GF-D8 (cell line): ENCODE measurements at regions not wholly inside any gene's neighbourhood (a gene's known extent, or its start where the extent isn't known, plus 50 kb on each side); places are given as distances from the start of the nearest gene placed in this dataset.
"Not testable (repeated sequence)": the region's sequence is repeated elsewhere in the genome, so short reads cannot be mapped to it uniquely, and the experiment has no call there.

Experiments used
- DNase-seq: peaks from one replicate; lab custom pipeline; 2025; lab: John Stamatoyannopoulos, UW

DNA sequence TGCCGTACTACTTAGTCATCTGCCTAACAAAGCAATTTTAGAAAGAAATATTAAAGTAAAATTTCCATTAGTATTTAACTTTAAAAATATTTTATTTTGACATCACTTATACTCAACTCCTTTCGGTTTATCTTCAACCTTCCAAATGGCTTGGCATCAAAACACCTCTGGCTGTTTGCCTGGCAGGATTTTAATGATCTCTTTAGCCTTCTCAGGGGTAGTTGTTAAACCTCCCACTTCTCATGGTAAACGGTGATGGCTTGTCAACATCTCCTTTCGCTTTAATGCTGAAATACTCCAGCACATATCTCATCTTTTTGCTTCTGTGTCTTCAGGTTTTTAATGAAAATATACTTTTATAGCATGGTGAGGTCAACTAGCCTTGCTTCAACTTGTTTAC, 747.1 kb downstream of the CETN3 start:
- no peak for DNase-seq

DNA sequence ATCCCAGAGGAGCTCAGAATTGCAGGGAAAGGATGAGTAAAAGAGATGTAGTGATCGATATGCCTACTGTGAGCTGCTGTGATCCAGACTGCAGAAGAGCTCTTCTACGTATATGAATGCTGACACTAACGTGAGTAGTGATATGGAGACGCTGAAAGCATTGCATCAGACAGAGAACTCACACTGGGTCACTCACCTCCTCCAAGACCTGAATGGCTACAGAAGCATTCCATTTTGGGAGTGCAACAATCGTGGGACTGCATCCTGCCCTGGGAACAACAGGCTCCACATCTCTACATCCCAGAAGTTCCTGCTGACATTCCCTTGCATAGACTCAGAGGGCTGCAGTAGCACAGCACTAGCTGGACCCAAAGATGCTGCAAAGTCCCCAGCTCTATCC, 755.9 kb upstream of the MEF2C start:
- no peak for DNase-seq

DNA sequence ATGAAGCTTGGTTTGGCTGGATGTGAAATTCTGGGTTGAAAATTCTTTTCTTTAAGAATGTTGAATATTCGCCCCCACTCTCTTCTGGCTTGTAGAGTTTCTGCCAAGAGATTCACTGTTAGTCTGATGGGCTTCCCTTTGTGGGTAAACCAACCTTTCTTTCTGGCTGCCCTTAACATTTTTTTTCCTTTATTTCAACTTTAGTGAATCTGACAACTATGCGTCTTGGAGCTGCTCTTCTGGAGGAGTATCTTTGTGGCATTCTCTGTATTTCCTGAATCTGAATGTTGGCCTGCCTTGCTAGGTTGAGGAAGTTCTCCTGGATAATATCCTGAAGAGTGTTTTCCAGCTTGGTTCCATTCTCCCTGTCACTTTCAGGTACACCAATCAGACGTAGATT, 751.2 kb upstream of the MEF2C start:
- not testable (repeated sequence) for DNase-seq

- not testable (repeated sequence) for DNase-seq
Observed at GRCh38 chr5:89630064-89630463, 747.1 kb upstream of the MEF2C start.

DNA sequence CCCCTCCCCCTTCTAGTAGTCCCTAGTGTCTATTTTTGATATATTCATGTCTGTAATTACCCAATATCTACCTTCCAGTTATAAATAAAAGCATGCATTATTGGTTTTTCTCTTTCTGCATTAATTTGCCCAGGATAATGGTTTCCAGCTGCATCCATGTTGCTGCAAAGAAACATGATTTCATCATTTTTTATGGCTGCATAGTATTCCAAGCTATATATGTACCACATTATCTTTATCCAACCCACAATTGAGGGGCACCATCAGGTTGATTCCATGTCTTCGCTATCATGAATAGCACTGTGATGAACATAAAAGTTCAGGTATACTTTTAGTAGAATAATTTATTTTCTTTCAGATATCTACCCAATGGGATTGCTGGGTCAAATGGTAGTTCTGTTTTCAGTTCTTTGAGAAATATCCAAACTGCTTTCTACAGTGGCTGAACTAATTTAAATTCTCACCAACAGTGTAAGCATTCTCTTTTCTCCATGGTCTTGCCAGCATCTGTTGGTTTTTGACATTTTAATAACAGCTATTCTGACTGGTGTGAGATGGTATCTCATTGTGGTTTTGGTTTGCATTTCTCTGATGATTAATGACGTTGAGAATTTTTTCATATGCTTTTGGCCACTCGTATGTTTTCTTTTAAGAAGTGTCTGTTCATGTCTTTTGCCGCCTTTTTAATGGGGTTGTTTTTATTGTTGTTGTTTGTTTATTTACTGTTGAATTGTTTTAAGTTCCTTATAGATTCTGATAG, 746.1 kb upstream of the MEF2C start:
- no peak for DNase-seq

GRCh38 chr5:89615839-89616518, 733.0 kb upstream of the MEF2C start:
- DNase-seq = no peak

DNA sequence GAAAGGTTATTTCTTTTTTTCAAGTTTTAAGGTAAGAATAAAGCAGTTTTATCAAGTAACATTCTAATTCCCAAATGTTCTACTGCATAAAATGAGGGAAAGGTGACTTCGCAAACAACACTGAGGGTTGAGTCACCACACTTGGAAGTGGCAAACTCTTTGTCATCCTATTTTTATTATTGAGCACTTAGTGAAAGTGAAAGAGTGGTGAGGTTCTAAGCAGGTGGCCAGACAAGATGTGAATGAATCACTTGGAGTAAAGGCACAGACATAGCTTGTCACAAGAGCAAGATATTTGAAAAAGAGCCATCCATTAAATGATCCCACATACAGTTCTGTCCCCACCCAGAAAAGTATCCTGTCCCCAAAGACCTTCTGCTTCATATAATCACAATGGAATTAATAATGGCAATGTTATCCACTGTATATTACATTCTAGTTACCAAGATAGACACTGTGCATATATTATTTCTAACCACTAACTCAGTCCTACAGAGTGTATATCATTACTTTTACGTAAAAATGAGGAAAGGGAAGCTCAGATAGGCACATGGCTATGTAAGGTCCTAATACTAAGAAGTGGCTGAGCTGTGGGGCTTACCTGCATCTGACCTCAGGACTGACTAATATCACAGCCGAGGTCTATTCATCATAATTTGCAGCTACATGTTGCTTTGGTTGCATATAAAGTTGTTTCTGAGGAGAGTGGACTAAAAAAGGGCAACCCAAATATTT, 730.4 kb upstream of the MEF2C start:
- no peak for DNase-seq

DNA sequence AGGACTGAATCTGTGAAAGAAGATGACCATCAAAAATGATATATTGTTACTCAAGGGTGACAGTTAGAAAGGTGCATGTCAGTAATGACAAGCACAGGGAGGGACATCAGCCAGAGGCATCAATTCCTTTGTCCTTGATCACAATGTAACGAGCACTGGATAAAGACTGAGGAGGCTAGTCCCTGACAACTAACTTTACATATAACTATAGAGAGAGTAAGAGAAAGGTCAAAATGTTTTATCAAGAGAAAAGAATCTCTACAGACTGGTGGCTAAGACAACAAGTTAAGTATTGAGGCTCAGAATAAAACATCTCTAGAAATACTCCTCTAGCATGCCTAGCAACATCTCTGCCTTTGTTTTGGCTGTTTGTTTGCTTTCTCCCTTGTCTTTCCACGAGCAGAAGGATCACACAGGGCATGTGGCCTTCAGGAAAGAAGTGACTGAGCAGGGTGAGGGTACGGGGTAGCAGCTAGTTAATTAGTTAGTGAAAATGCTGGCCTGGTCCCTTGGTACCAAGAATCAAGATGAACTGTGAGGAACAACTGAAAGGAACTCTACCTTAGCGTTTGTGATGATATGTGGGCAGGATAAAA, 724.1 kb upstream of the MEF2C start:
- DNase-seq = no peak

DNA sequence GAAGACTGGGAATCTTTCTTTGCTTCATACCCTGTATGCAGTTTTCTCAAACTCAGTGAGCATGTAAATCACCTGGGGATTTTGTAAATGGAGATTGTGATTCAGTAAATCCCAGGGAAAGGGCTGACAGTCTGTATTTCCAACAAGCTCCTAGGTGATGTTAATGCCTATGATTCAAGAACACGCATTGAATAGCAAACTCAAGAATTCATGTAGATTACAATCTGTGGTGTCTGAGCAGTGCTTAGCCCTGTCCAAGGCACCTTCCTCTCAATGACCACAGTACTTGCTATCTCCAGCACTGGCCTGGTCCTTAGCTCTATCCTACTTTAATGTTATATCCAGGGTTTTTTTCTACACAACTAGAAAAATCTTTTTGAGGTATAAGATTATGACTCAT, 721.4 kb upstream of the MEF2C start:
- DNase-seq = no peak

GRCh38 chr5:89601880-89602279, 718.9 kb upstream of the MEF2C start:
- no peak for DNase-seq

DNA sequence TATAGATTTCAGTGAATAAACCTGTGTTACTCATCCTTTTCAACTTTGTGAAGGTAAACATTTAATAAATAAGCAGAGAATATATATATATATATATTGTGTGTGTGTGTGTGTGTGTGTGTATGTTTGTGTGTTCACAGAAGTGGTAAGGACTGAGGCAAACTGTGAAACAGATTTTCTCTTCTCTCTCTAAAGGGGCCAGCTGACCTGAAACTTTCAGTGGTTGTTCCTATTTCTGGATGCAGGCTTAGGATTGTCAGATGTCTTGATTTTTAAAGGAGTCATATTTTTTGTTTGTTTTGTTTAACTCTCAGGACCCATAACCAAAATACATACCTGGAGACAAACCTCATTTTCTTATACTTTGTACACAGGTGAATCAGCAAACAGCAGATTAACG, 714.9 kb upstream of the MEF2C start:
- DNase-seq = no peak

GRCh38 chr5:89596821-89597220, 713.8 kb upstream of the MEF2C start:
- no peak for DNase-seq

DNA sequence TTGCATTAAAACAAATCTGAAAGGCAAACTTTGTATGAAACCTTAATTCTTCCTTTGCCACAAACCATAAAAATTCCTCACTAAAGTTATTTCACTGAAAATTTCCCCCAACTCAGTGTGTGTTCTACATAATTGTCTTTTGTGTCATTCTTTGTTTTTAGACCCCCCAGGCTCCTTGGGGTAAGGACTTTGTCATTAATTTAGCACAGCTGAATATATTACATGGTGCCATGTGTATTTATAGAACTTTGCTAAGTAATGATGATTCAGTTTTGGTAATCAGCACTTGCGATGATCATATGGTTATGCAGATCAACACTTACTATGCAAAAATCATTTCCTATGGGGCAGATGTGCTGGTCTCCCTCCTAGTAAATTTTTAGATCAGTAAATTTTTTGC, 712.1 kb upstream of the MEF2C start:
- no peak for DNase-seq

DNA sequence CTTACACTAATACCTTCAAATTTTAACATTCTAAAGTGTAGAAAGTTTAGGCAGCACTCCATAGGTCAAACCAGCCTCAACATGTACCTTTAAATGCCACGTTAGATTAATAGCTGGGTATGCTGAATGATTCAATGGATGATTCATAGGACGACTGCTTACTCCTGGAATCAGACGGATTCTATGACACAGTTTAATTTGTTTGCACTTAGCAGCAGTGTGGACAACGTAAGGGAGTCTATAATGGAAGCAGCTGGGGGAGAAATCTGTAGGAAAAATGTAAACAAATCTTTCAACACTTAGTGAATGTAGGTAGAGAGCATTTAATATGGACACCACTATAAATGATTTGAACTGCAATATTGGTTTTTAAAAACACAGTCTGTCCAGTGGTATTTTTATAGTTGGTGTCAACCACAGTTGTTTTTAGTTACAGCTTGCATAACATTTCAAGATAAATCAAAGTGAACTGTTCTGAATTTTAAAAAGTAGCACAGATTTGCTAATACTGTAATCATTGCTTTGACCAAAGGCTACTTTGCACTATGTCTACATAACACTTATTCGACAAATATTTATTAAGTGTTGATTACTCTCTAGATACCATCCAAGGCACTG, 701.5 kb upstream of the MEF2C start:
- DNase-seq = no peak

DNA sequence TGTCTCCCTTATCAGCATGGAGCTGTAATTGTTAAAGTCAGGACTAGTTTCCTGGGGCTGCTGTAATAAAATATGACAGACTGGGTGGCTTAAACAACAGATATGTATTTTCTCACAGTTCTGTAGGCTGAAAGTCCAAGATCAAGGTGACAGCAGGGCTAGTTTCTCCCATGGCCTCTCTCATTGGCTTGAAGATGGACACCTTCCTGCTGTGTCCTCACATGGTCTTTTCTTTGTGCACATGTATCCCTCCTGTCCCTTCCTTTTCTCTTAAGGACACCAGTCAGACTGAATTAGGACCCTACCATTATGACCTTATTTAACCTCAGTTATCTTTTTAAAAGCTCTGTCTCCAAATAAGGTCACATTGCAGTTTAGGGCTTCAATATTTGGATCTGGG, 700.5 kb upstream of the MEF2C start:
- DNase-seq = no peak

GRCh38 chr5:89582768-89583339, 699.9 kb upstream of the MEF2C start:
- no peak for DNase-seq

DNA sequence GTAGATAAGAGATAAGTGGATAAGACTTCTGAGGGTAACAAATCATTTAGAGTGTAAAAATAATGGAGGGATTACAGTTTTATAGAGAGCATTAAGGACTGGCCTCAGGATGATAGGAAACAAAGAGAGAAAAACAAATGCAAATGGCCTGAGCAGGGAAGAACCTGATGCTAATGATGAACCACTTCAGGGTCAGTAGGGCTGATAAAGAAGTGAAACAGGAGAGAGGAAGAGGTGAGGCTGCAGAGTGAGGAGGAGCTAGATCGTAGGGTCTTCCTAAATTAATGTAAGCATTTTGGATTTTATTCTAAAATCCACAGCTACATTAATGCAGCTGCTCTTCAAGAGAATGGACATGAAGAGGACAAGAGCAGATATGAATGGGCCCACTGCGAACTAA, 698.0 kb upstream of the MEF2C start:
- DNase-seq = no peak

DNA sequence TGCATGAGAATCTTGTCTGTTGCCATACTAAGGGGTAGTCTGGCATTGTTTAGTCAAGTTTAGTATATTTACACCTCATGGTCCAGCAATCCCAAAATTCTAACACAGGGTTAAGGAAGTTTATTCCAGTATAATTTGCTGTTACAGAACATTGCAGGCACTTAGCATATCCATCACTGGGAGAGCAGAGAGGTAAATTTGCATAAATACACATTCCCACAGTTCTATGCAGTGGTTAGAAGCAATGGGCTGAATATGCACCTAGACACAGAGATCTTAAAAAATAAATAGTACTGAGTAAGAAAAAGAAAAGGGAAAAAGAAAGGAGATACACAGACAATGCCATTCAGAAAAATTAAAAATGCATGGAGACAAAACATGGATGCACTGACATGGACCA, 692.3 kb upstream of the MEF2C start:
- no peak for DNase-seq

DNA sequence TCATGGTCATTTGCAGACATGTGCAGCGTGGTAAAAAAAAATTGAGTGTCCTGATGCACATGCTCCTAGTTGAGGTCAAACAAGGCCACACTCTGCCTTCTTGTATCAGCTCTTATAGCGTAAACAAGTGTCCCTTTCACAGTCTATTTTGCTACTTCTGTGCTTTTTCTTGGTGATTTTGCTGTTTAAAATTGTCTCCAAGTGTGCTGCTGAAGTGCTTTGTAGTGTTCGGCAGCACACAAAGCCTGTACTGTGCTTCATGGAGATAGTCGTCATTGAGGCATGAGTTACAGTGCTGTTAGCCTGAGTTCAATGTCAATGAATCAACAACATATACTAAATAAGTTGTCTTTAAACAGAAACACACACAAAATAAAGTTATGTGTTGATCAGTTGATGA, 690.4 kb upstream of the MEF2C start:
- no peak for DNase-seq

GRCh38 chr5:89572696-89573095, 689.7 kb upstream of the MEF2C start:
- DNase-seq = no peak

DNA sequence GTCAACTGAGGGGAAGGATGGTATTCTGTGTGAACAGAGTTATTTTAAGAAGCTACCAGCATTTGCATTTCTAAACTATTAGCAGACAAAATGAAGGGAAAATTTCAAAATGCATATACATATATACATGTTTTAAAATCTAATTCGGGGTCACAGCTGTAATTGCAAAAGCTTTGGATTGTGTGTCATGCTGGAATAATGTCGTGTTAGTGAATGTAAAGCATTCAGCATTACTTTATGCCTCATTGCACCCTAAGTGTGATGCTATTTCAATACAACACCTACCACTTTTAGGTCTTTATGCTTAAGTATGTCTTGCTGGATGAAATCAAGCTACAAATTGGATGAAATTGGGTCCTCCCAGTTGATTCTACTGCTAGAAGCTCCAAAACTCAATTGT, 687.6 kb upstream of the MEF2C start:
- no peak for DNase-seq

- no peak for DNase-seq
Observed at GRCh38 chr5:89566340-89566739, 683.4 kb upstream of the MEF2C start.
